Ovary (tissue), 7 donors: ENCODE measurements at regions not wholly inside any gene's neighbourhood (a gene's known extent, or its start where the extent isn't known, plus 50 kb on each side); places are given as distances from the start of the nearest gene placed in this dataset.

ENCODE experiments used
- DNase-seq, 5 donors: peaks; one replicate each; pipeline ENCODE4 v3.0.0-alpha.2; 2019 to 2020
- H3K27ac ChIP-seq, 2 donors: fragments of 200-600 bp; one replicate each; pipeline versions ENCODE4 v1.5.1 to v1.8.0; 2019 to 2022
- H3K27me3 ChIP-seq: fragments of 200-600 bp; one replicate; pipeline ENCODE4 v1.8.0; 2022
- H3K36me3 ChIP-seq: fragments of 200-600 bp; sonication (generic); one replicate; pipeline ENCODE4 v1.5.1; 2019
- H3K4me1 ChIP-seq: one replicate; pipeline ENCODE4 v1.8.1; 2013; ENCODE audit warnings: mild to moderate bottlenecking, moderate library complexity; ENCODE audit not compliant: insufficient read depth
- H3K4me3 ChIP-seq: fragments of 200-600 bp; sonication (generic); one replicate; pipeline ENCODE4 v1.5.1; 2017
- H3K9me3 ChIP-seq, 2 donors: fragments of 200-600 bp in 1 of 2; sonication (generic) in 1 of 2; one replicate each; pipeline versions ENCODE4 v1.5.1 to v1.8.1; 2013 to 2019; ENCODE audit warnings: mild to moderate bottlenecking in 1 of 2, moderate library complexity in 1 of 2
- CTCF ChIP-seq, 3 donors: fragments of 450-650 bp in 2 of 3; fragments of 200-600 bp in 1 of 3; IDR thresholded peaks; one replicate each; pipeline versions ENCODE4 v1.5.1 to v1.8.0; 2016 to 2022; ENCODE audit warnings: antibody characterized with exemption in 3 of 3, mild to moderate bottlenecking in 1 of 3
- EP300 ChIP-seq: sonication (generic); formaldehyde crosslinking; IDR thresholded peaks from one replicate; pipeline ENCODE4 v1.6.1; 2017; ENCODE audit warnings: antibody characterized with exemption
- POLR2A ChIP-seq: fragments of 450-650 bp; IDR thresholded peaks from one replicate; pipeline ENCODE4 v1.6.1; 2017; ENCODE audit warnings: antibody characterized with exemption, mild to moderate bottlenecking, moderate library complexity
- WGBS, 3 donors: extraction: QIAGEN DNeasy Blood & Tissue Kit in 1 of 3; methylation state at CpG; one replicate each; pipeline versions ENCODE4 v1.1.5 to v1.1.7; 2013 to 2017; 5-methylcytosine and 5-hydroxymethylcytosine counted together
- intact Hi-C, 4 donors: fragments of 100-400 bp; cut with DNase I; formaldehyde crosslinking; loops; one replicate each; pipeline versions ENCODE4 v1.11.0 to v1.15.1; 2022 to 2023
- donor health status: DM: no; HTN: no; CAD: no; lungs with moderate emphysema.
- donor health status: DM: no; HTN: no; CAD: no.
- donor health status: Bipolar disorder and iron deficiency.
- donor health status: DM: no; HTN: no; CAD: no.
- donor health status: DM: yes; HTN: yes; CAD: no.

- TF ChIP-seq EP300, result no peak
- TF ChIP-seq POLR2A, result no peak
- TF ChIP-seq CTCF (IDR thresholded peaks at IDR 0.05), result no peak
- no peak for DNase-seq
- H3K9me3 ChIP-seq, result no peaks in the 10 kb centered on the region
- H3K4me3 ChIP-seq, result no peak overlapping the region
- 37 to 70% (median 39%) methylated on average over 5 of the region's 5 CpGs for WGBS, 3 donors
- intact Hi-C loops, result no loop called here
- H3K27me3 ChIP-seq, result no peaks in the 10 kb centered on the region
- H3K4me1 ChIP-seq, result no peaks in the 10 kb centered on the region
- H3K36me3 ChIP-seq, result no peaks in the 10 kb centered on the region
- H3K27ac ChIP-seq, result no peak overlapping the region
Observed at GRCh38 chr15:59867086-59867855, 136.8 kb upstream of the FOXB1 start.

GRCh38 chr15:59866642-59867041 is 137.5 kb upstream of the FOXB1 start:
- DNase-seq, result no peak
- Histone ChIP-seq H3K4me3 (no peak overlapping the region), H3K27ac (no peak overlapping the region), H3K9me3 (no peaks in the 10 kb centered on the region), H3K27me3 (no peaks in the 10 kb centered on the region), H3K4me1 (no peaks in the 10 kb centered on the region), H3K36me3 (no peaks in the 10 kb centered on the region)
- intact Hi-C loops, result no loop called here
- WGBS, 3 donors, result 4 to 23% (median 8%) methylated on average over 4 of the region's 4 CpGs
- TF ChIP-seq POLR2A (no peak), EP300 (no peak), CTCF (IDR thresholded peaks at IDR 0.05) (no peak)

DNA sequence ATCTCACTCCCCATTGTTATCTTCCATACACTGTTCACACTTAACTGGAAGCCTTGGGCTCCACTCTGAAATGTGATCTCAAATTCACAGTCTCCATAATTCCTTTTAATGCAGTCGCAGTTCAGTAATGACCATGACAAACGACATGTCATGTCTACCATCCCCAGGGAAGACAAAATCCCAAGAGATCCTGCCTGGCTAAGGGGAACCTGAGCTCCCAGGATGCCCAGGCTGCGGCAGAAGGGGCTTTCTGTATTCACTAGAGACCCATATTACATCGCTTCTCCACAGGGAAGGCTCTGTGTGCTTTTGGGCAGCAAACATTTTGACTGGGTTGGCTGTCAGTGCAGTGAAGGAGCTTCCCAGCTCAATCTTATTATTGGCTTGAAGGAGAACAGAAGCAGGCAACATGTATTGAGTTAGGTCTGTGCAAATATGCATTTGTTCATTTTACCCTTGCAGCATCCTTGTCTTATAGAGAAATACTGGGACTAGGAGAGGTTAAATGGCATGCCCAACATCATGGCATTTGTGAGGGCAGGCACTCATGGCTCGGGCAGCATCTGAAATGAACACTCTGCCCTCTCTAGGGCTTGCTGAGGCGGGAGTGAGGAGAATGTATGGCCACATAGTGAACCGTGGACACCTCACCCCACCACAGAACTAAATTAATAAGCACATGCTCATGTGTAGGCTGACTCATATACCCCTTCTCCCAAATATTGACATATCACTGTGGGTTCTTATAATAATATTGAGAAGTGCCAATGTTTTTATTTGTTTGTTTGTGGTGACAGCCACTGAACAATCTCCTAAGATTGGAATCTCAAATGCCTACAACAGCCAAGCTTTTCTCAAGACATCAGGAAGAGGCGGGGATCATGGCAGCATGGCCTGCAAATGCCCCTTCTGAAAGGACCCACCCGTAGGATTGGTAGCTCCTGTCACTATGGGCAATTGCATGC is 141.6 kb upstream of the FOXB1 start:
- Histone ChIP-seq H3K36me3 (no peaks in the 10 kb centered on the region), H3K27me3 (no peaks in the 10 kb centered on the region), H3K27ac (no peak overlapping the region), H3K4me1 (no peaks in the 10 kb centered on the region), H3K9me3 (no peaks in the 10 kb centered on the region), H3K4me3 (no peak overlapping the region)
- intact Hi-C loops, result no loop called here
- no peak for DNase-seq
- no peak for TF ChIP-seq CTCF (IDR thresholded peaks at IDR 0.05)
- no peak for TF ChIP-seq POLR2A
- no peak for TF ChIP-seq EP300
- 66 to 78% (median 69%) methylated on average over 9 of the region's 9 CpGs for WGBS, 3 donors

DNA sequence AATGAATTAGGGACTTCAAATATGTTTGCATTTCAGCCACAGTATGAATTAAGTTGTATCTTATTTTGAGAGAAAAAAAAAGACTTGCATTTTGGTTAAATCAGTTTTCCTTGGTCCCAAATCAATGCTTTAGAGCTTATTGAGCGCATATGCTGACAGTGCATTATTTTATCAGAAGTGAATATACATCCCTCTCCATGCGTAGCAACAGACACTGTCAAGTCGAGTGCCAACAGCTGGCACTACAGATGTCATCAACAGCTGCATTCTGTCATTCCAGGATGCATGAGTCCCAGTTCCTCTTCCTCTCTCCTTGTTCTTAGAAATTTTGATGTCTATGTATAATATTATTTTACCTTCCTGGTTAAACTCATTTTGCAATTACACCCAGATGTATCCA is 156.1 kb upstream of the FOXB1 start:
- no peak for DNase-seq
- WGBS, 3 donors, result 19 to 27% (median 23%) methylated on average over 3 of the region's 3 CpGs
- intact Hi-C loops, result no loop called here
- TF ChIP-seq POLR2A (no peak), EP300 (no peak), CTCF (IDR thresholded peaks at IDR 0.05) (no peak)
- H3K4me1 ChIP-seq, result no peaks in the 10 kb centered on the region
- no peak overlapping the region for H3K4me3 ChIP-seq
- H3K9me3 ChIP-seq, result no peaks in the 10 kb centered on the region
- H3K27me3 ChIP-seq, result no peaks in the 10 kb centered on the region
- H3K27ac ChIP-seq, result no peak overlapping the region
- H3K36me3 ChIP-seq, result no peaks in the 10 kb centered on the region
